Astrocyte of the hippocampus (primary cell): ENCODE measurements at regions not wholly inside any gene's neighbourhood (a gene's known extent, or its start where the extent isn't known, plus 50 kb on each side); places are given as distances from the start of the nearest gene placed in this dataset.
"Not testable (repeated sequence)": the region's sequence is repeated elsewhere in the genome, so short reads cannot be mapped to it uniquely, and the experiment has no call there.

ENCODE experiments used
- DNase-seq: peaks from one replicate; pipeline ENCODE4 v3.0.0; 2011; ENCODE audit warnings: low read depth, low spot score

- no peak for DNase-seq
Observed at GRCh38 chr7:12985752-12986151, 298.3 kb downstream of the ARL4A start.

GRCh38 chr7:12987238-12987637 lies 299.8 kb downstream of the ARL4A start:
- DNase-seq = no peak

DNA sequence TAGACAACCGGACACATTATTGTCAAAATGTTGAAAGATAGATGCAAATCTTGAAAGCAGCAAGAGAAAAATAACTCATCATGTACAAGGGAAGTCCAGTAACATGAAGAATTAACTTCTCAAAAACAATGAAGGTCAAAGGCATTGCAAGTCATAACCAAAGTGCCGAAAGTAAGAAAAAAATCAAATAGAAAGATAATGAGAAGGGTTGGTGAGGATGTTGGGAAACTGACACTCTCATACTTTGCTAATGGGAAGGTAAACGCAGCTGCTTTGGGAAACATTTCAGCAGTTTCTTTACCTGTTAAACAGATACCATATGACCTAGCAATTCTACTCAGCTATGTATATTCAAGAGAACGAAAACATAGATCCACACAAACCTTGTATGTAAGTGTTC lies 303.0 kb downstream of the ARL4A start:
- DNase-seq = no peak

DNA sequence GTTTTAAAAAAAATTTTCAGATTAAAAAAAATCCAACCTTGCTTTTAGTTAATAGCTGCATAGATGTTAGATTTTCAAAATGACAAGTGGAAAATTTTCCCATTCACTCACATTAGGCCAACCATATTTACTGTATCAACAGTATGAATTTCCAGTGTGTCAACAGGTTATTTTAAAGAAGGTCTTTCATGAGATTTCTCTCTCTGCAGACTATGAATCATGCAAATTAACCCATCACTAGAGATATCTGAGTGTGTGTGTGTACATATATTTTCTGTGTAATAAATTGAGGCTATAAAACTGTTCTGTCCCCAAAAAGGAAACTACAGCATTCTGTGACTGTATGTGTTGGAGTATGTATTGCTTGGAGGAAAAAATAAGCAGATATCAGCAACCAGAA lies 305.6 kb downstream of the ARL4A start:
- no peak for DNase-seq

DNA sequence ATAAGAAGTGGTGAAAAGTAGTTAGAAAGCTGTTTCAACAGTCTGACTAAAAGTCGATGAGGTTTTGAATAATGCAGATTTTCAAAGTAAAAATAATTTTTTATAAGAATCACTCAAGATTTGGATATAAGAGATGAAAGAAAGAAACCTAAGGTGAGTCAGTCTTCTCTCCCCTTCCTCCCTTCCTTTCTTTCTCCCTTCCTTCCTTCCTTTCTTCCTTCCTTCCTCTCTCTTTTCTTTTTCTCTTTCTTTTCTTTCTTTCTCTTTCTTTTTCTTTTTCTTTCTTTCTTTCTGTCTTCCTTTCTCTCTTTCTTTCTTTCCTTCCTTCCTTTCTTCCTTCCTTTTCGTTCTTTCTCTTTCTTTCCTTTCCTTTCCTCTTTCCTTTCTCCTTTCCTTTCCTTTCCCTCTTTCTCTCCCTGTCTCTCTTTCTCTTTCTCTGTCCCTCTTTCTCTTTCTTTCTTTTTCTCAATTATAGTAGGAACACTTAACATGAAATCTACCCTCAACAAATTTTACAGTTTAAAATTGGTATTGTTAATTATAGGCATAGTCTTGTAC lies 308.6 kb downstream of the ARL4A start:
- DNase-seq = no peak

- peak; percentile 72 for DNase-seq
Observed at GRCh38 chr7:13007331-13007730, 319.9 kb downstream of the ARL4A start.

- no peak for DNase-seq
Observed at GRCh38 chr7:13009517-13009916, 322.1 kb downstream of the ARL4A start.

DNA sequence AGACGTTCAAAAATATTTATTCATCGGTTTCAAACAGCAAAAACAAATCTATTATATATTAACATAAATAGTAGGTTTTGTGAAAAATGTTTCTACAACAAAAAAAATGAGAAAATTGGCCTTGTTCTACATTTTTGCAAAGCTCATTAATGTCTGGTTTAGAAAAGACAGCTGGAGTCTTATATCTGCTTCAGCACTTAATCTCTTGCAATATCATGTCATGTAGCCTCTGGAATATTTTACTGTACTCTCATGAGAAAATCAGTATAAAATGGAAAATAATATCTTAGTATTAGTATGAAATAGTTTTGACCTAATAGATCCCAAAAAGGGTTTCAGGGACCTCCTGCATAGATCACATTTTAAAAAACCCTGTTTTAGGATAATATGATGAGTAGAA lies 326.6 kb downstream of the ARL4A start:
- no peak for DNase-seq

GRCh38 chr7:13016036-13016581 lies 328.7 kb downstream of the ARL4A start:
- no peak for DNase-seq

GRCh38 chr7:13016592-13017332 lies 329.3 kb downstream of the ARL4A start:
- DNase-seq = peak; percentile 37

- peak; percentile 60 for DNase-seq
Observed at GRCh38 chr7:13017333-13017857, 330.0 kb downstream of the ARL4A start.

DNA sequence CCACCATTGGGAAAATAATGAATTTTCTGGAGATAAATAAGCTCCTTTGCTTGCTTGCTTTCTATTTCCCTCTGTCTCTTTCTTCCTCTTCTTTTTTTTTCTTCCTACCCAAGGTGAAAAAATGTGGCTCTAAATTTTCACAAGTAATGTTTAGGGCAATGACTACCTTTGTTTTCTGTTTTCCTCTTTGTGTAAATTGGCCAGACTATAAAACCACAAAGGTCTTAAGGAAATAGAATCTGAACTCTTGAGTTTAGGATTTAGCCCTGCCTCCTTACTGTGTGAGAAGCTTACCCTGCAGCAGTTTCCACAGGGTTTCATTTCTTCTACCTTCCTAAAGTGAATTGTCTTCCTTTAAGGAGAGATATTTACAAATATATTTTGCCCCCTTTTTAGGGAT lies 330.4 kb downstream of the ARL4A start:
- peak; percentile 51 for DNase-seq

GRCh38 chr7:13021566-13022300 lies 334.3 kb downstream of the ARL4A start:
- DNase-seq = peak; percentile 36

- no peak for DNase-seq
Observed at GRCh38 chr7:13024121-13024674, 336.8 kb downstream of the ARL4A start.

- not testable (repeated sequence) for DNase-seq
Observed at GRCh38 chr7:13025043-13025442, 337.6 kb downstream of the ARL4A start.

- no peak for DNase-seq
Observed at GRCh38 chr7:13027321-13027720, 339.9 kb downstream of the ARL4A start.

DNA sequence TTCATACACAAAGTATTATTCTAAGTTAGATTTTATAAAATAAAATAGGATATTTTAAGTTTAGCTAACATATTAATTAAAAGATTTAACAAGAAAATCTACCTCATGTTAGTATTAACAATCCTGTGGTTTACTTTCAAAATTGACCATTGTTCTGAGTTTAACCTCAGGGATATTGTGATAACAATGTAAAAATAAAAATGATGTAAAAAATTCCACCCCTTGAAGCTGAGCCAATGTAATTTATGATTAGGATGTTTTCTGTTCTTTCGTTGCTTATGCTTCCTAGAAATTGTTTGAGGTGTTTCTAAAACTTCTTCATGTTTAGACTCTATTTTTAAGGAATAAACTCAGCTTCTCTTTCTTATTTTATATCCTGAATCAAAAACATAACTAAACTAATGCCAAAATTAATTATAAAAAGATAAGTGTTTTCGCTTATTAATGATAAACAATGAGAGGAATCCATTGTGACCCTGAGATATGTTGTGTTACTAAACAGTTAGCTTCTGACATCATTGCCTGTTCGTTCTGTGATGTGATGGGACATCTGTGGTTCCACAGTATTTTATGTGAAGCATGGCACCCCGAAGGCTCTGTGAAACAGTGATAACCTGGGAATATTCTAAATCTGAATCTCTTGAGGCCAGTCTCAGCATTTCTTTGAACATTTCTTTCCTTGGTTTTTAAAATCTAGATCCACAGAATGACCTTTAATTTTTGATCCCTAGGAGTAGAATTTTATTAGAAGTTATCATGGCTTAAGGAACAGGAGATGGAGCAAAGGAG lies 340.8 kb downstream of the ARL4A start:
- no peak for DNase-seq

DNA sequence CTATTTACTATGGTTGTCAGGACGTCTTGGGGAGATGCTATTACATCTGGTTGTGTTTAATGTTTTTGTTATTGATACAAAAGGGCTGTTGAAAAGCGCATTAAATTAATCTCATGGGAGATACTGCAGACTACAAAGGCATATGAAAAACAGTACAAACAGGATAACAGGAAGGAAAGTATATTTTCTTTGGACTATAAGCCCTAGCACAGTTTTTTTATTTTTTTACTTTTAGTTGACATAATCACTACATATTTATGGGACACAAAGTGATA lies 341.3 kb downstream of the ARL4A start:
- DNase-seq = no peak

GRCh38 chr7:13031468-13031867 lies 344.0 kb downstream of the ARL4A start:
- peak; percentile 14 for DNase-seq

GRCh38 chr7:13032084-13032483 lies 344.7 kb downstream of the ARL4A start:
- no peak for DNase-seq

DNA sequence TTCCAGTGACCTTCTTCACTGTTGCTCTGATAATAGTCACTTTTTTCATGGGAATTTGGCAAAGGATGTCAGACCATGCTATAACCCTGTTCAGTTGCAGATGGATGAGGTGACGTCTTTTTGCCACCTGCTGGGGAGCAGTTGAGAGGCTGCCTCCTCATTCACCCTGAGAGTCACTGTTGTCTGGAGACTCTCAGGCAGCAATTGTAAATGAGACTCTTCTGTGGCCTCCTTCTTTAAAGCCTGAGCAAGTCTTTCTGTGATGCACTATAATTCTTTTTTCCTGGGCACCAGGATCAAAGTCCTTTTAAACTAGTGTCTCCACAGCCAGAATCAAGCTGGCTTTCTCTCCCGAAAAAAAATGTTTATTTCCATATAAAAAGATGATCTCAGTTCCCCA lies 345.1 kb downstream of the ARL4A start:
- DNase-seq = no peak

DNA sequence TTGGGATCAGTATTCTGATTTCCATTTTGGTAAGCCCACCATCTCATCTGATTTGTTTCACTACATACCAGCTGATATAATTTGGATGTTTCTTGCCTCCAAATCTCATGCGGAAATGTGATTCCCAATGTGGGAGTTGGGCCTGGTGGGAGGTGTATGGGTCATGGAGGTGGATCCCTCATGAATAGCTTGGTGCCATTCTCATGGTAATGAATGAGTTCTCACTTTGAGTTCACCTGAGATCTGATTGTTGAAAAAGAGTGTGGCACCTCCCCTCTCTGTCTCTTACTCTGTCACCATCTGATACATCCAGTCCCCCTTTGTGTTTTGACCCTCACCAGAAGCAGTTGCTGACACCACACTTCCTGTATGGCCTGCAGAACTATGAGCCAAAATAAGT lies 347.3 kb downstream of the ARL4A start:
- DNase-seq = no peak
